ENCODE measurements at regions not wholly inside any gene's neighbourhood (a gene's known extent, or its start where the extent isn't known, plus 50 kb on each side); places are given as distances from the start of the nearest gene placed in this dataset.

DNA sequence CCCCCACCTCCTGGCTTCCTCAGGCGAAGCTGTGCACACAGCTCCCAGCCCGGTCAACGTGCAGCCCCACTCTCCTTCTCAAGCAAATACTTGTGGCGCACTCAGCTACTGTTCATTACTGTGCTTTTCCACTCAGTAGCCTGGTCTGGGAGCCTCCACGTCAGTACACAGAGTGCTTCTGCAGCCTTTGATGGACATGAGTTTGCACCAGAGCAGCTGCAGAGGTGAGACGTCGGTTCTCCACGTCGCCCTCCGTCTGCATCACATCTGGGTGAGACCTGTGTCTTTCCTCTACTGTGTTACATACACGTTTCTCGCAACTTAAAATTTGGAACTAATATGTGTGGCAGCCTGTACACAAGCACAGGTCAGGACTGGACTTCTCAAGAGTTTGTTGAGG lies 334.3 kb downstream of the C16orf95 start:
- no peak for DNase-seq (ENCODE audit: low read depth)

GRCh38 chr16:86983621-86984020 lies 333.6 kb downstream of the C16orf95 start:
- DNase-seq (ENCODE audit: low read depth): no peak

DNA sequence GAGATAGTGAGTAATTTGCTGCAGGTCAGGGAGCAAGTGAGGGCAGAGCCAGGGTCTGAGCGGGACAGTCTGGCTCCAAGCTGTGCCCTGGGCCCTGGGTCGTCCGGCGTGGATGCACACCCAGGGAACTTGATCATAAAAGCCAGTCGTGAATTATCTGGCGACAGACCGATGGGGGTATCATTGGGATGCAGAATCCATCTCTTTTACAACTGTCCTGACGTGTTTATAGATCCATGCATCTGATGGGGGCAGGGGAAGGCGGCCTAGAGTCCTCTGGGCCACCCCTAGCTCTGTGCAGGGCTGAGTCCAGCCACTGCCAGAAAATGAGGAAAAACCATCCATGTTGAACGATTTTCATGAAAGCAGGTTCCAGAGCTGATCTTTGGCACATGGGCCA lies 332.8 kb downstream of the C16orf95 start:
- no peak for DNase-seq (ENCODE audit: low read depth)

GRCh38 chr16:86984991-86985647 lies 332.1 kb downstream of the C16orf95 start:
- no peak for DNase-seq (ENCODE audit: low read depth)

DNA sequence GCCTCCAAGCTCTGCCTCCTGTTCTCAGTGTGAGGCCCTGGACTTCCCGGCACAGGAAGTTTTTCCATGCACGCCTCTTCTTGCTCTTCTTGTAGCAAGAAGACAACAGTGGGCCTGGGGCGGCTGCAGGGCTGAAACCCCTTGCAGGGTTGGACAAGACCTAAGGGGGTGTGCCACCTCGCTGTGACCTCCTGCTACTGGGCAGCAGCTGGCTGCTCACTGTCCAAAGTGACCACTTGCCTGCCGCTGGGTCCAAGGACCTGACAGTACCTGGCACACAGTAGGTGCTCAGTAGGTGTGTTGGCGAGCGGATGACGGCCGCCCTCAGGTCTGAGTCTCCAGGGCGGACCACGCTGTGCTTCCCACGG lies 331.6 kb downstream of the C16orf95 start:
- DNase-seq (ENCODE audit: low read depth): no peak

GRCh38 chr16:86986136-86986535 lies 331.1 kb downstream of the C16orf95 start:
- peak; percentile 11 for DNase-seq (ENCODE audit: low read depth)

DNA sequence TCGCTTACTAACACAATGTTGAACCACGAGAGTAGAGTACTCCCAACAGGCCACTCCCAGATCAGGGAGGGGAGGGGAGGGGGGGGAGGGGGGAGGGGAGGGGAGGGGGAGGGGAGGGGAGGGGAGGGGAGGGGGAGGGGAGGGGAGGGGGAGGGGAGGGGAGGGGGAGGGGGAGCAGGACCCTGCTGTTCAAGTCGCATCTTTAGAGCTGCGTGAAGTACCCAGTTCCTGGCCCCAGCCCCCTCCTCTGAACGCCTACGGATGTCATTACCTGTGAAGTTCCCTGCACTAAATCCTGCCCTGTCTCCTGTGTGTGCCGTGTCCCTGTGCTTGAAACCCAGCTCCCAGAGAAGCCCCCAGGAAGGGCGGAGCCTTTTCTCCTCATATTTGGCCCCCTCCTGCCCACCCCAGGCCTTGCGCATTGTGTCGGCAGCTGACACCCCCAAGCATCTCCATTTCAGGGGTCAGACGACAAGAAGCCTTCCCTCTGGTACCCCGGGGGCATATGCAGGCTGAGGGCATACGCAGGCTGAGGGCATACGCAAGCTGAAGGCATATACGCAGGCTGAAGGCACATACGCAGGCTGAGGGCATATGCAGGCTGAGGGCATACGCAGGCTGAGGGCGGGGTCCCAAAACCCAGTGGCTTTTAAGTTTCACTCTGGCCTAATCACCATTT lies 330.2 kb downstream of the C16orf95 start:
- DNase-seq (ENCODE audit: low read depth): peak; percentile 19

DNA sequence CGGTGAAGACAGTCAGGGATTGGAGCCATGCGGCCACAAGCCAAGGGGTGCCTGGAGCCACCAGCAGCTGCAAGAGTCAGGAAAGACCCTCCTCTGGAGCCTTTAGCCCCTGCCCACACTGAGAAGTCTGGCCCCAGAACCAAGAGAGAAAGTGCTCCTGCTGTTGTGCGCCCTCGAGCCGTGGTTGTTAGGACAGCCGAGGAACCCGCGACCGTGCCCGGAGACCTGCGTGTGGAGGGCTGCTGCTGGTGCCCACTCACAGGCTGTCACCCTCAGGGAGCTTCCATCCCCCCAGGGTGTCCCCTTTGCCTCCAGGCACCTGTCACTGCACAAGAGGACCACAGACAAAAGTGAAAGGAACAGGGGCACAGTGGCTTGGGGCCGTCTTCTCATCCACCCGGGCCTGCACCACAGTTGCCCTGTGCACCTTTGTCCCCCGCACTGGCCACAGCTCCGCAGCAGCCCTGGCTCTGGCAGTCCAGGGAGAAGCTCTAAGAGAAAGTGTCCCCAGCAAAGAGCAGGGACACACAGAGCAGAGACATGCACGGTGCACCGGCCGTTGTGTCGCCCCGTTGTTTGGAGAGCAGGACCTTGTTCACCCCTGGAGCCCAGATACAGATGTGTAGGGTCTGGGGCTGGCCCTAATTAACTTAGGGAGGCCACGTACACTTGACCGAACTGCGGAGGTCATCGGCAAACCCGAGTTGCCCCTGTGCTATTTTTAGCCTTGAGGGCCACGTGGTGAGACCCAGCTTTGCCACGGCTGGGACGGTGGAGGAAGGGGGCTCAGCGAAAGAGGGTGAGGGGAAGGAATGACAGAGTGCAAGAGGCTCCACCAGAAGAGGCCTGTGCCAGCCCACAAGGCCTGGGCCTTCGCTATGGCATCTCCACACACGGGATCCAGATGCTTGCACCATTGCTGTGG lies 329.2 kb downstream of the C16orf95 start:
- DNase-seq (ENCODE audit: low read depth): no peak

DNA sequence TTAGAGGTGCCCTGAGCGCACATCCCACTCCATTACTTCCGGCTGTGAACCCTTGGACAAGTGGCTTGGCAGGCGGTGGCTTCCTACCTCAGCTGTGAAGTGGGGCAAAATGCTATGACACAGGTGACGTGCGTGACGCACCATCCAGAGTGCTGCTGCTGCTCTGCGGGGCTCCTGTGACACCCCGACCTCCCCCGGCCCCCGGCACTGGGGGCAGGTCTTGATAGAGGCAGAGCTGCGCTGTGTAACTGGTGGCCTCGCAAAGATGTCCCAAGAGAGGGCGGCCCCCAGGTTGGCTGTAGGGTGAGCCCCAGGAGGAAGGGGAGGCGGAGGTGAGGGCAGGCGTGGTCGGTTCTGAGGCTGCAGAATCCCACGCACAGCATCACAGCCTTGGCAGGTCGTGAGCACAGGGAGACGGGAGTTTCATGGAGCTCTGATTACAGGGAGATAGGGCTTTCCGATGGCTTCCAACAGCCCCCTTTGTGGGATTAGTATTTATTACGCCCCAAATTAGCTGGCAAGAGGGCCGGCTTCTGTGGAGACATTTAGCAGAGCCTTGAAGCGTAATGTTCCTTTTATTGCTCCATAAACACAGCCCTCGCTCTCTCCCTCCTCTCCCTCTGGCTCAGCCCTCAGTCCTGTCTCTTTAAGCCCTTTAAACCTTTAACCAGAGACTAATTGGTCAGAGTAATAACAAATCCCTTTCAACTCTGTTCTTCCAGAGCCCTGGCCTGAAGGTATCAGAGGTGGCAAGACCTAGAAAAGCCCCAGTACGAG lies 328.1 kb downstream of the C16orf95 start:
- DNase-seq (ENCODE audit: low read depth): no peak

DNA sequence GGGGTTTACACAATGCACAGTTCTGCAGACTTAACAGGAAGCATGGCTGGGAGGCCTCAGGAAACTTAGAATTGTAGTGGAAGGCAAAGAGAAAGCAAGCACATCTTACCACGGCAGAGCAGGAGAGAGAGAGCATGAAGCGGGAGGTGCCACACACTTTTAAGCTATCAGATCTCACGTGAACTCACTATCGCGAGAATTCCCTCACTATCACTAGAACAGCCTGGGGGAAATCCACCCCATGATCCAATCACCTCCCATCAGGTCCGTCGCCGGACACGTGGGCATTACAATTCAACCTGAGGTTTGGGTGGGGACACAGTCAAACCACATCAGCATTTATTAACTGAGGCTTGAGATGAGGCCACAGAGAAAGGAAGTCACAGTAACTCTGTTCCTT lies 326.7 kb downstream of the C16orf95 start:
- DNase-seq (ENCODE audit: low read depth): no peak

DNA sequence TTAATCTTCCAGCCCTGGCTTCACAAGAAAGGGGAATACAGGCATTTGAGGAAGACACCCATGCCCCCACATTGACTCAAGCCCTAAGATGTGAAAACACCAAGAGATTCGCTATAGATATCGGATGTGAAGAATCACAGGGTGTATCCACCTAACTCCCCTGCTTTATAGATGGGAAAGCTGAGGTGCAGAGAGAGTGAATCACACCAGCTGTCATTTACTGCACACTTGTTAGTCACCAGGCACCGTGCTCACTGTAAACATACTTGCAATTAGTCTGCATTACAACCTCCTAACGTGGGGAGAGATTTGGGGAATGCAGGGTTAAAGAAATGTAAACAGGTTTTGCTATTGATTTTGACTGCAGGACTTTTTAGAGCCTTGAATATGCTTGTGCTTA lies 325.5 kb downstream of the C16orf95 start:
- DNase-seq (ENCODE audit: low read depth): peak; percentile 85

DNA sequence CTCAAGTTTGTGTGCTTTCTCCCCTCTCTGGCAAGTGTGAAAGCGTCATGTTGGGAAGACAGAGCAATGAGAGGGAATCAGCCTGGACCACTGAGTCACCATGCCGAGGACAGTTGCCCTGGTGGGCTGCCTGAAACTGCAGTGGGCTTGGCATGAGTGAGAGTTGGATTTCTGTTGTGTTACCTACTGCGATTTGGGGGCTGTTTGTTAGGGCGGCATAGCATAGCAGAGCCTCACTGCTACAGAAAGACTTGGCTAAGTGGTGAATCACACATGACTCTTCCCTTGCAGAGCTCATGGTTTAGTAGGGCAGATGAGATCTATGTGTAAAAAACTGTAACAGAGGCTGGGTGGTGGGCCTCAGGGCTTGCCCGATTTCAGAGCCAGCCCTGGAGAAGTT lies 324.6 kb downstream of the C16orf95 start:
- DNase-seq (ENCODE audit: low read depth): peak; percentile 44

DNA sequence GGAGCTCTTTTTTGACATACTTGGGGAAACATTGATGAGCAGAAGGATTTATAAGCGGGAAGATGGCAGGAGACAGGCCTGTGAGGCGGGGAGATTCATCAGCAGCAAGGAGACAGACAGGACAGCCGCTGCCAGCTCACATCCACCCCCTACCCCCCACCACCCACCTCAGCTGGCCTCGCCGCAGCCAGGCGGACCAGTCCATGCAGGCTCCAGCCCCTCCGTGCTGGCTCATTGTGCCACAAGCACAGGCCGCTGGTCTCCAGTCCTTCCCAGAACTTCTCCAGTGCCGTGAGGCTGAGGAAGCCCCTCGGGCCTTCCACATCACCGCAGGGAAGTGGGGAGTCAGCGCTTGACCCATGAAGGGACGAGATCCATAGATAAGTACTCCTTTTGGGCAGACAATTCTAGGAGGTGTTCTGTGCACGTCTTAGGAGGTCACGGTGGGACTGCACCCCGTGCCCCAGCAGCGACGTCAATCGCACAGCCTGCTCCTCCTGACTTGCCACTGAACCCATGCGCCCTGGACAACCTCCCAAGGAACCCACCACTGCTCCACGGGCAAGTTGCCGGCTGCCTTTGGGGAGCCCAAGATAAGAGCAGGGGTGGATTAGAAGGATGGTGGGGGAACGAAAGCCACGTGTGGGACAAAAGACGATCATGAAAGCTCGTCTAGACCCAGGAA lies 323.6 kb downstream of the C16orf95 start:
- no peak for DNase-seq (ENCODE audit: low read depth)

GRCh38 chr16:86994215-86994614 lies 323.0 kb downstream of the C16orf95 start:
- no peak for DNase-seq (ENCODE audit: low read depth)

GRCh38 chr16:86994651-86995171 lies 322.5 kb downstream of the C16orf95 start:
- DNase-seq (ENCODE audit: low read depth): peak; percentile 88

DNA sequence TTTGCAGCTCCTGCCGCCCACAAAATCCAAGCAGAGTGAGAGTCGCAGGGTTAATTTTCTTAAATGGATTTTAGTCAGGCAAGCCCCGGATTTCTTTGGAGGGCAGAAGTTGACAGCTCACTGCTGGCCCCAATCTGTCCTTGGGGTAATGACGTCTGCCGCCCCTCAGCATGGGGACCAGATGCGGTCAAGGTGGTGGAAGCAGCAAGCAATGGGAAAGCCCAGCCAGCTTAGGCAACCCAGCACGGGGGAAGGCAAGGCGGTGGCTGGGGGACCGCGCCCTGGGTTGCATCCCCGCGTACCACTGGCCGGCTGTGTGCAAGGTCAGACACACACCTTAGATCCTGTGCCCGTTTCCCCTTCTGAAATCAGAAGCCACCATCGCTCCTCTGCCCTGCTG lies 321.7 kb downstream of the C16orf95 start:
- no peak for DNase-seq (ENCODE audit: low read depth)

- no peak for DNase-seq (ENCODE audit: low read depth)
Measured at GRCh38 chr16:86996081-86996480, 321.1 kb downstream of the C16orf95 start.

GRCh38 chr16:86997058-86997457 lies 320.1 kb downstream of the C16orf95 start:
- DNase-seq (ENCODE audit: low read depth): no peak

GRCh38 chr16:86998196-86999001 lies 318.8 kb downstream of the C16orf95 start:
- no peak for DNase-seq (ENCODE audit: low read depth)

GRCh38 chr16:87000001-87000400 lies 317.2 kb downstream of the C16orf95 start:
- DNase-seq (ENCODE audit: low read depth): no peak

Data from ELR (cell line).